ENCODE measurements at regions not wholly inside any gene's neighbourhood (a gene's known extent, or its start where the extent isn't known, plus 50 kb on each side); places are given as distances from the start of the nearest gene placed in this dataset.

DNA sequence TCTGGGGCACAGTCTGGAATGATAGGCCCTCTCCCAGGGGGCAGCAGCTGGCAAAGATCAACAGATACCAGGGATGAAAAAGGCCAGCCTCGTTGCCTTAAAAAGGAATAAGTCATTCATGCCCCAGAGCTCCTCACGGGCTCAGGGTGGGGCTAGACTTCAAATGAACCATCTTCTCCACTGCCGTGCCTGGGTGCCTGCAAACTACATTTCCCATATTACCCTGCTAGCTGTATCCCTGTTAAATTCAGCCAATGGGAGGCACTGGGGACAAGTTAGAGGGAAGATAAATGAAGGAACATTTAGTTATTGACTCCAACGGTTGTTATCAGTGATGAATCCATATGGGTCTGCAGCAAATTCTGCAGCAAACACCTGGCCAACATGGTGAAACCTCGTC, 101.2 kb upstream of the CYYR1 start:
- no peaks in the 10 kb centered on the region for H3K36me3 ChIP-seq
- TF ChIP-seq, protein P1, sequence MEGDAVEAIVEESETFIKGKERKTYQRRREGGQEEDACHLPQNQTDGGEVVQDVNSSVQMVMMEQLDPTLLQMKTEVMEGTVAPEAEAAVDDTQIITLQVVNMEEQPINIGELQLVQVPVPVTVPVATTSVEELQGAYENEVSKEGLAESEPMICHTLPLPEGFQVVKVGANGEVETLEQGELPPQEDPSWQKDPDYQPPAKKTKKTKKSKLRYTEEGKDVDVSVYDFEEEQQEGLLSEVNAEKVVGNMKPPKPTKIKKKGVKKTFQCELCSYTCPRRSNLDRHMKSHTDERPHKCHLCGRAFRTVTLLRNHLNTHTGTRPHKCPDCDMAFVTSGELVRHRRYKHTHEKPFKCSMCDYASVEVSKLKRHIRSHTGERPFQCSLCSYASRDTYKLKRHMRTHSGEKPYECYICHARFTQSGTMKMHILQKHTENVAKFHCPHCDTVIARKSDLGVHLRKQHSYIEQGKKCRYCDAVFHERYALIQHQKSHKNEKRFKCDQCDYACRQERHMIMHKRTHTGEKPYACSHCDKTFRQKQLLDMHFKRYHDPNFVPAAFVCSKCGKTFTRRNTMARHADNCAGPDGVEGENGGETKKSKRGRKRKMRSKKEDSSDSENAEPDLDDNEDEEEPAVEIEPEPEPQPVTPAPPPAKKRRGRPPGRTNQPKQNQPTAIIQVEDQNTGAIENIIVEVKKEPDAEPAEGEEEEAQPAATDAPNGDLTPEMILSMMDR (IDR thresholded peaks at IDR 0.05), result no peak
- no peak for TF ChIP-seq POLR2A (IDR thresholded peaks at IDR 0.05)
- H3K27me3 ChIP-seq, result no peaks in the 10 kb centered on the region
- H3K4me3 ChIP-seq, result no peak overlapping the region
- 35% methylated on average over 3 of the region's 5 CpGs for WGBS (ENCODE audit: insufficient coverage, low coverage, low lambda C conversion rate, missing lambda C conversion rate)
- no peaks in the 10 kb centered on the region for H3K9me3 ChIP-seq
- no peak overlapping the region for H3K27ac ChIP-seq
- intact Hi-C loops (cut with DNase I), result no loop called here
- ATAC-seq (no peak), DNase-seq (no peak)
- H3K4me1 ChIP-seq, result no peaks in the 10 kb centered on the region

GRCh38 chr21:26669215-26669764, 96.2 kb upstream of the CYYR1 start:
- H3K4me1 ChIP-seq, result no peaks in the 10 kb centered on the region
- ATAC-seq (no peak), DNase-seq (no peak)
- TF ChIP-seq, protein P1 (IDR thresholded peaks at IDR 0.05), result no peak
- H3K36me3 ChIP-seq, result no peaks in the 10 kb centered on the region
- no peaks in the 10 kb centered on the region for H3K27me3 ChIP-seq
- 100% methylated on average over 1 of the region's 4 CpGs for WGBS (ENCODE audit: insufficient coverage, low coverage, low lambda C conversion rate, missing lambda C conversion rate)
- no peak overlapping the region for H3K4me3 ChIP-seq
- no peaks in the 10 kb centered on the region for H3K9me3 ChIP-seq
- no peak overlapping the region for H3K27ac ChIP-seq
- intact Hi-C loops (cut with DNase I), result no loop called here

DNA sequence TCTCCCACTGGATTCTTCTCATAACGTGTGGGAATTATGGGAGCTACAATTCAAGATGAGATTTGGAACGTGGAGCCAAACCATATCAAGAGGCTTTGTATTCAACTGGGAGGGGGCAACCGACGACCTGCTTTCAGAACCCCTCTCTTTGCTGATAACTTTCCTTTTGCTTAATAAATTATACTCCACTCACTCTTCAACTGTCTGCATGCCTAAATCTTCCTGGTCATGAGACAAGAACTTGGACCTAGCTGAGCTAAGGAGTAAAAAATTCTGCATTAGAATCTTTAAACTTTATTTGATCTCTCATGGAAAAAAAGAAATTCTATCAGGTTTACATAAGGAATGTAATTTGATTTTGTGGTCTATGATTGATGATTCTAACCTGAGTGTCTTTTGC, 86.7 kb upstream of the CYYR1 start:
- H3K4me1 ChIP-seq, result no peaks in the 10 kb centered on the region
- no peaks in the 10 kb centered on the region for H3K27me3 ChIP-seq
- H3K36me3 ChIP-seq, result no peaks in the 10 kb centered on the region
- no peaks in the 10 kb centered on the region for H3K9me3 ChIP-seq
- H3K4me3 ChIP-seq, result no peak overlapping the region
- intact Hi-C loops (cut with DNase I), result no loop called here
- no peak for TF ChIP-seq POLR2A (IDR thresholded peaks at IDR 0.05)
- TF ChIP-seq, protein P1 (IDR thresholded peaks at IDR 0.05), result no peak
- WGBS (ENCODE audit: insufficient coverage, low coverage, low lambda C conversion rate, missing lambda C conversion rate), result 37% methylated on average over 3 of the region's 4 CpGs
- H3K27ac ChIP-seq, result no peak overlapping the region
- DNase-seq (no peak), ATAC-seq (no peak)

DNA sequence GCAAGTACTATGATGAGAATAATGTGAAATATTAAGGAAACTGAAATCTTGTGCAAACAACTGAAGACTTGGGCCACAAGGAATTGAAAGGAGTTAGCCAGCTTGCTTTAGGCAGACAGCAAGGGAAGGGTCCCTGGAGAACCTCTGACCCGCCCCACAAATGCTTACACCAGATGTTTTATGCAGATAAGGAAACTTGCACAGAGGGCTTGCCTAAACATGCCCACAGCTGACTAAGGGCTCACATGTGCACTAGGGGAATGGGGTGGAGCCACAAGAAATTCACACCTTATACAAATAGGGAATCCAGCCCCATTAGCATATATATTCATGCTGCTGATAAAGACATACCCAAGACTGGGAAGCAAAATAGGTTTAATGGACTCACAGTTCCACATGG, 86.1 kb upstream of the CYYR1 start:
- 60% methylated on average over 1 of the region's 1 CpG for WGBS (ENCODE audit: insufficient coverage, low coverage, low lambda C conversion rate, missing lambda C conversion rate)
- H3K27me3 ChIP-seq, result no peaks in the 10 kb centered on the region
- TF ChIP-seq, protein P1 (IDR thresholded peaks at IDR 0.05), result no peak
- H3K9me3 ChIP-seq, result no peaks in the 10 kb centered on the region
- no peaks in the 10 kb centered on the region for H3K36me3 ChIP-seq
- DNase-seq (no peak), ATAC-seq (no peak)
- no peak overlapping the region for H3K4me3 ChIP-seq
- no peaks in the 10 kb centered on the region for H3K4me1 ChIP-seq
- intact Hi-C loops (cut with DNase I), result no loop called here
- H3K27ac ChIP-seq, result no peak overlapping the region

GRCh38 chr21:26655460-26655859, 82.4 kb upstream of the CYYR1 start:
- Histone ChIP-seq H3K27ac (no peak overlapping the region), H3K27me3 (no peaks in the 10 kb centered on the region), H3K9me3 (no peaks in the 10 kb centered on the region), H3K36me3 (no peaks in the 10 kb centered on the region), H3K4me1 (no peaks in the 10 kb centered on the region), H3K4me3 (no peak overlapping the region)
- ATAC-seq (no peak), DNase-seq (no peak)
- TF ChIP-seq, protein P1 (IDR thresholded peaks at IDR 0.05), result no peak
- TF ChIP-seq POLR2A (IDR thresholded peaks at IDR 0.05), result no peak
- WGBS (ENCODE audit: insufficient coverage, low coverage, low lambda C conversion rate, missing lambda C conversion rate), result 60% methylated on average over 6 of the region's 6 CpGs
- intact Hi-C loops (cut with DNase I), result no loop called here

Data from right lobe of liver (tissue), 6 donors.